CD4-positive, alpha-beta T cell treated with Interferon alpha-2 for 1 hour (primary cell): ENCODE measurements at regions not wholly inside any gene's neighbourhood (a gene's known extent, or its start where the extent isn't known, plus 50 kb on each side); places are given as distances from the start of the nearest gene placed in this dataset.
A peak's percentile ranks its signal among the peaks of the same experiment; 100 is the strongest.

Source experiments
- DNase-seq, 2 donors: peaks; one replicate each; pipeline ENCODE4 v3.0.0-alpha.2; 2020 to 2022

DNA sequence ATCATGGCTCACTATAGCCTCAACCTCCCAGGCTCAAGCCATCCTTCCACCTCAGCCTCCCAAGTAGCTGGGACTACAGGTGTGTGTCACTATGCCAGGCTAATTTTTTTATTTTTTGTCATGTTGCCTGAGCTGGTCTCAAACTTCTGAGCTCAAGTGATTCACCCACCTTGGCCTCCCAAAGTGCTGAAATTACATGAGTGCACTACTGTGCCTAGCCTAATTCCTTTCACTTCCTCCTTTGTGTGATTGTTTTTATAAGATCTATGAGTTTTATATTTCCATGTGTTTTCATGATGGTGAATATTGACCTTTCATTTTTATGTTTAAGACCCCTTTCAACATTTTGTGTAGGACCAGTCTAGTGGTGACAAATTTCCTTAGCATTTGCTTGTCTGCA is 55.2 kb upstream of the IL12B start:
- no peak for DNase-seq

DNA sequence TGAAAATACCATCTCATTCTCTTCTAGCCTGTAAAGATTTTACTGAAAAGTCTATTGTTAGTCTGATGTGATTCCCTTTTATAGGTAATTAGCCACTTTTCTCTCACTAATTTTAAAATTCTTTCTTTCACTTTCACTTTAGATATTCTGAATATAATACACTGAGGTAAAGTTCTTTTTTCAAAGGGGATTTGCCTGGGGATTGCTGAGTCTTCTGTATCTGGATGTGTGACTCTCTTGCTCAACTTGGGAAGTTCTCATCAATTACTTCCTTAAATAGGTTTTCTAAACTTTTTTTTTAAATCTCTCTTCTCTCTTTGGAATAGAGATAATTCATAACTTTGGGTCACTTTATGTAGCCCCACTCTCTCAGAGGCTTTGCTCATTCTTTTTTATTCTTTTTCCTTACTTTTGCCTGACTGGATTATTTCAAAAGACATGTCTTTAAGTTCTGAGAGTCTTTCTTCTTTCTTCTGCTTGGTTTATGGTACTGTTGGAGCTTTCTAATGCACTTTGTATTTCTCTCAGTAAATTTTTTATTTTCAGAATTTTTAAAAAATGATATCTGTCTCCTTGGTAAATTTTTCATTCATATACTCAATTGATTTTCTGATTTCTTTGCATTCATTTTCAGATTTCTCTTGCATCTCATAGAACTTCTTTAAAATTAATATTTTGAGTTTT is 55.9 kb upstream of the IL12B start:
- DNase-seq = no peak

- no peak for DNase-seq
Measured at GRCh38 chr5:159392871-159393270, 62.6 kb upstream of the IL12B start.

DNA sequence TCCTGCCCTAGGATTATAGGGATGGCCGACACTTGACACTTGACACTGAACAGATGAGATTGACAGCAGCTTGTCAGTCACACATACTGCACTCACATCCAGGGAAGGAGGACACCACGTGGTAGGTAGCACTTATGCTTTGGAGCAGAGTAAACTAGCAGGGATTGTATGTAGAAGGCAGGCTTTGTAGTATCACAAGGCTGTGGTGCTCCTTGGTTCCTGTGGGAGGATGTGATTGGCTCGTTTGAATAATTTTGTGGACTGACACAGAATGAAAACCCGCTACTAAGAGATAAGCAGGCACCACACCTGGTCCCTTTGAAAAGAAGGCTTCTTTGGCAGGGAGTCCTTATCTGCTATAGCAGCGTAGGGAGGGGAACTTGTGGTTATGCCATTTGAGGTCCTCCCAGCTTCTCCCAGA is 63.6 kb upstream of the IL12B start:
- DNase-seq = no peak

DNA sequence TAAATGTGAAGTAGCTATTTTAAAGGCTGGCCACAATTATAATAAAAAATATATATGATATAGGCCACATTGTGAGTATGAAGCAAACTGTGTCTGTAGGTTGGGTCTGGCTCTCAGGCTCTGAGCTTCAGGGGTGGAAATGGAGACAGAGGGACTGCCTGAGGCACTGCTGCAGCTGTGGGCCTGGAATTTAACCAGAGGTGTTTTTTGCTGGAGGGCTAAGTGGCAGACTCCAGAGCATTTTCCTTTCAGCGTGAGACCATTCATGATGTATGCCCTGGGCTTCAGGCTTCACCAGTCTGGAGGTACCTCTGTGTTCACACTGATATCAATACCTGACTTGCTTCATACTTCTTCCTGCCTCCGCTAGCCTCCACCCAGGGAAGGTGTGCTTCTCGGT is 64.9 kb upstream of the IL12B start:
- no peak for DNase-seq

GRCh38 chr5:159398936-159399335 is 68.6 kb upstream of the IL12B start:
- DNase-seq = no peak

DNA sequence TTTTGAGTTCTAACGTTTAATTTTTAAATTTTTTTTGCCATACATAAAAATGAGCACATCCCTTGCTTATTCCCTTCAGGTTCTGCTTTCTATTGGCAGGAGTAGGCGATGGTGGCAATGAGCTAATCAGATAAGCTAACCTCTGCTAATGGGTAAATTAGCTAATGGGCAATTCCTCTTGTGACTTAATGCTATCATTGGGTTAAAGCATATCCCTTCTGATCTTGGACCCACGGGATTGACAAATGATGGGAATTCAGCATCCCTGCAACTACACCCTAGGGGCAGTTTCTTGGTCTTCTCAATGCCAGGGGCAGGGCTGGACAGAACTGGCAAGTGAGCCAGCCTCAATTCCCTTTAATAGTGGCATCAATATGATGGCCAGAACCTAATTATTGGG is 70.2 kb upstream of the IL12B start:
- no peak for DNase-seq

GRCh38 chr5:159402311-159402710 is 72.0 kb upstream of the IL12B start:
- DNase-seq = no peak

- DNase-seq = no peak
Measured at GRCh38 chr5:159402856-159403255, 72.6 kb upstream of the IL12B start.

DNA sequence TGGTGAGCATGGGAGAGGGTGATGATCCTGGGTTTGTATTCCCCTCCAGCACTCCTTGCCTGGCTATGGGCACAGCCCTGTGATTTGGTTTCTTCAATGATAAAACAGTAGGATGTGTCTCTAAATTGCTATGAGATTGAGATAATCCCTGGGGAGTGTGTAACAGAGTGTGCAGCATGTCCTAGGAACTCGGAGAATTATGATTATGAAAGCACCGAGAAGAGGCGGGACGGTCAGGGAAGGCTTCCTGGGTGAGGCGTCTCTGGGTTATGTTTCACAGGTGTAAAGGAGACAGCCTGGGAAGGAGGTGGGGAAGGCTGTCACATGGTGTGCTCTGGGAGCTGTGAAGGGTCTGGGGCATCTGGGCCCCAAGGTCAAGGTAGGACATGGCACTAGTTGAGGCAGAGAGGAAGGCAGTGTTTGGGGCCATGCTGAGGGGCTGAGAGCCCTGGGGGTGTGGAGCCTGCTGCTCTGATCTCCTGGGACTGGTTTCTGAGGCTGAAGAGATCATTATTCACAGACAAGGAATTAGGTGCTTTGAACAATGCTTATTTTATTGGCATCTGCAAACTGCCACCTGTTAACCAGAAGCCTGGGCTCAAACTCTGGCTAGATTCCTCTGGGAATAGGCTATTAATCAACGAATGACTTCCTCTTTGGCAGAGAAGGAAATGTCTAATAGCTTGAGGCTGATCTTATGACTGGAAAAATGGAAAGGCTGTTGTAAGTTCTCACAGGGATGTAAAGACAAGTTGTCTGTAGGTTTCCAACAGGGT is 73.8 kb upstream of the IL12B start:
- DNase-seq = no peak

DNA sequence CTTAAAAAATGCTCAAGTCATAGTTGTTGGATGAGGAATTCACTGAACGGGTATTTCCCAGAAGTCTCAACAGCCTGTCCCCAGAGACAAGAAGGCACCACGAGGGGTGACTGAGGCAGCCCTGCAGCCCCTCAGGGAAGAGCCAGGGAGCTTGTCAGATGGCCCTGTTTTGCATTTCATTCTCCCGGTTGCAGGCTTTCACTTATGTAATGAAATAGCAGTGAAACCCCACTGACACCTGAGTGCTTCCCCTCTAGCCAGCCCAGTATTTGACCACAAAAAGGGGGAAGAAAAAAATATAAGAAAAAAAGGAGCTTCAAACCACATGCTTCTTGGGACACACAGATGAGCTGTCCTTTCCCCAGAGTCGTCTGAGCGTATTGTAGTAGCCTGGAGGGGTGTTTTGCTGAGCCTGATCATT is 75.3 kb upstream of the IL12B start:
- no peak for DNase-seq

GRCh38 chr5:159406571-159406970 is 76.3 kb upstream of the IL12B start:
- DNase-seq = no peak

- no peak for DNase-seq
Measured at GRCh38 chr5:159409801-159410200, 79.5 kb upstream of the IL12B start.

DNA sequence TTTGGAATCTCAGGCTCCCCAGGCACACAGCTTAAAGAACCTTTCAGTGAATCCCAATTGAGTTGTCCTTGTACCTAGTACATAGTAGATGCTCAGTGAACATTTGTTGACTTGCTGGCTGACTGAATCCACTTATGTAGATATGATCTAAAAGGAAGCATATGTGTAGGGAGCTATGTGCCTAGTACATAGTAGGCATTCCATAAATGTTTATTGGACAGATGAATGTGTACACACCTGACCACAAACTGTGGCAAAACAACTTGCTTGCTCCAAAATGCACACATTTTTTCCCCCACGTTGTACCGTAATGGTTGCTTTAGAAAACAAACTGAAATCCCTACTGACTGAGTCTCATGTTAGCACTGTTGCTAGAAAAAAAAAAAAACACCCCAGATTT is 80.2 kb upstream of the IL12B start:
- no peak for DNase-seq

- DNase-seq = no peak
Measured at GRCh38 chr5:159411115-159411514, 80.8 kb upstream of the IL12B start.

DNA sequence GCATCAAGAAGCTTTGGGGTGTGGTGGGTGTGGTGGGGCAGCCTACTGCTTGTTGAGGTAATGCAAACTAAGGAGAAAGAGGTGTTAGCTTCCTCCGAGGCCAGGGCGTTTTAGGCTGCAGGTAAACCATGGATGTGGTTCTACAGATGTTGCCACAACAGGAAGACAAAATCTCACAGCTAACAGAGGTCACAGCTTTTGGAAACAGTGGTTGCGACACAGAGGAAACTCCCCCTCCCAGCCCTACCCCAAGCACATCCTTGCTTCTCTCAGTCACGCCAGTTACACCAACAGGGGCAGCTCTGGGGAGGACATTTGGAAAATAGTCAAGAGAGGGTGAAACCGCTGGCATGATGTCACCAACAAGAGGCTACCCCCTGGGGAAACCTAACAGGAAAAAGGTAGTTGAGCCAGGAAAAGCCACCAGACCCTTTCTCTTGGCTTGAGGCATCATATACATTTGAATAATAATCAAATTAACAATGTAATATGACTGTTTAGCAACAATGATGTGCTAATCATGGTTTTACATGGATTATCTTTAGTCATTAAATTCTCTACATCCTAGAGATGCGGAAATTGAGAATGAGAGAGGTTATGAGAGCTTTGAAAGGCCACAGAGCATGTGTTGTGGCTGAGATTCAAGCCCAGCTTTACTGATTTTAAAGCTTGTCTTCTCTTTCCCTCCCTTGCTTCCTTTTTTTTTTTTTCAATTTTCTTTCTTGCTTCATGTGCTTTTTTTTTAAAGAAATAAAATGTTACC is 82.2 kb upstream of the IL12B start:
- peak; percentile 69 to 85 for DNase-seq

- DNase-seq = no peak
Measured at GRCh38 chr5:159414021-159414420, 83.7 kb upstream of the IL12B start.

DNA sequence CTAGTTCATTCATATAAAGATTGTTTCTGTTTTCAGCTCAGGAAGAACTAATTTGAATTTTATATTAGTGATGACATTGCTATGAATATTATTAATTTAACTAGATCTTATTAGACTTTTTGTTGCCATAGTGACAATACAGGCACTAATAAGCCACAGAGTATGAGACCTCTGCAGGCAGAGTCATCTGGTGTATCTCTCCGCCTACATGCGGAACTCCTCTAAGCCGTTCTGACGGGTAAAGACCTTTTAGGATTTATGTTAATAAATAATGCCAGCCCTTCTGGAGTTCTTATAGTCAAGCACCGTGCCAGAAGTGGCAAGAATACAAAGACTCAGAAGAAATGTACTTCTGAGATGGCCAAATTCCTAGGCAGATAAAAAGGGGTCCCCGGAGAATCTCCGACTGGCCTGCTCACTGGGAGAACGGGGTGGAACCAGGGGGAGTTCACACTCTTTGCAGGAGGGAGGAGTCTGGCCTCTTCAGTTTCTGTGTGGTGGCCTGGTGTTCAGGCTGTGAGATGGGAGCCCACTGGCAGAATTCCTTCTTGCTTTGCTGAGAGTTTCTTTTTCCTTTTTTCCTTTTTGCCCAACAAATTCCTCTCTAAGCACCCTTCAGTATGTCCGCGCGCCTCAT is 85.1 kb upstream of the IL12B start:
- DNase-seq = no peak

GRCh38 chr5:159416438-159416837 is 86.2 kb upstream of the IL12B start:
- no peak for DNase-seq

GRCh38 chr5:159417170-159417569 is 86.9 kb upstream of the IL12B start:
- no peak for DNase-seq

GRCh38 chr5:159419576-159419975 is 89.3 kb upstream of the IL12B start:
- DNase-seq = no peak

GRCh38 chr5:159420940-159421339 is 90.7 kb upstream of the IL12B start:
- DNase-seq = no peak

GRCh38 chr5:159422361-159422760 is 92.1 kb upstream of the IL12B start:
- no peak for DNase-seq
